ENCODE measurements at regions not wholly inside any gene's neighbourhood (a gene's known extent, or its start where the extent isn't known, plus 50 kb on each side); places are given as distances from the start of the nearest gene placed in this dataset.
"Not testable (repeated sequence)": the region's sequence is repeated elsewhere in the genome, so short reads cannot be mapped to it uniquely, and the experiment has no call there.

DNA sequence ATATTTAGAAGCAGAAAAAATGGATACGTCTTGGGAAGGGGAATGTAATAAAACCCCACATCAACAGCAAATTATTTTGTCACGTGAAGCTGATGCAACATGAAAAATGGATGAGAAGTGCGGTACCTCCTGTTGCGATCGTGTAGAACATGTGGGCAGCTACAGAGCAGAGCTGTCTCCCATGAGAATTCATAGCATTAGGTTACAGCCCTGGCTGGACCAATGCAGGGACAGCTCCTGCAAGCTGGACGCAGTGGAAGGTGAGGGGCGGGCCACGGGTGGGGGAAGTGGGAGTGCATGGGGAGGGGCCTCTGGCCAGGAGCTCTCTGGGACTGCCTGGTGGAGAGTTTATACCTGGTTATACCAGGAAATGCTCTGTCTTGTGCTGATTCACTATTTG is 120.3 kb downstream of the GATA3 start:
- no peak for DNase-seq

DNA sequence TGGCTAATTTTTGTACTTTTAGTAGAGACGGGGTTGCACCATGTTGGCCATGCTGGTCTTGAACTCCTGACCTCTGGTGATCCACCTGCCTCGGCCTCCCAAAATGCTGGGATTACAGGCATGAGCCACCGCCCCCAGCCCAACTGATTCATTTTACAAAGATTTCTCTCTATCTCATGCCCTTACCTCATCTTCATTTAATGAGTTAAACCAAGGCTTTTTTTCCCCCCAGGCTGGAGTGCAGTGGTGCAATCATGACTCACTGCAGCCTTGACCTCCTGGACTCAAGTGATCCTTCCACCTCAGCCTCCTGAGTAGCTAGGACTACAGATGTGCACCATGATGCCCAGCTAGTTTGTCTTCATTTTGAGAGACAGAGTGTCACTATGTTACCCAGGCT is 123.0 kb downstream of the GATA3 start:
- not testable (repeated sequence) for DNase-seq

DNA sequence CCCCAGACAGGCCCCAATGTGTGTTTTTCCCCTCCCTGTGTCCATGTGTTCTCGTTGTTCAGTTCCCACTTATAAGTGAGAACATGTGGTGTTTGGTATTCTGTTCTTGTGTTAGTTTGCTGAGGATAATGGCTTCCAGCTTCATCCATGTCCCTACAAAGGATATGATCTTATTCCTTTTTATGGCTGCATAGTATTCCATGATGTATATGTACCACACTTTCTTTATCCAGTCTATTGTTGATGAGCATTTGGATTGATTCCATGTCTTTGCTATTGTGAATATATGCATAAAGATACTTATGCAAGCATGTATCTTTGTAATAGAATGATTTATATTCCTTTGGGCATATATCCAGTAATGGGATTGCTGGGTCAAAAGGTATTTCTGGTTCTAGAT is 125.3 kb downstream of the GATA3 start:
- DNase-seq = not testable (repeated sequence)

DNA sequence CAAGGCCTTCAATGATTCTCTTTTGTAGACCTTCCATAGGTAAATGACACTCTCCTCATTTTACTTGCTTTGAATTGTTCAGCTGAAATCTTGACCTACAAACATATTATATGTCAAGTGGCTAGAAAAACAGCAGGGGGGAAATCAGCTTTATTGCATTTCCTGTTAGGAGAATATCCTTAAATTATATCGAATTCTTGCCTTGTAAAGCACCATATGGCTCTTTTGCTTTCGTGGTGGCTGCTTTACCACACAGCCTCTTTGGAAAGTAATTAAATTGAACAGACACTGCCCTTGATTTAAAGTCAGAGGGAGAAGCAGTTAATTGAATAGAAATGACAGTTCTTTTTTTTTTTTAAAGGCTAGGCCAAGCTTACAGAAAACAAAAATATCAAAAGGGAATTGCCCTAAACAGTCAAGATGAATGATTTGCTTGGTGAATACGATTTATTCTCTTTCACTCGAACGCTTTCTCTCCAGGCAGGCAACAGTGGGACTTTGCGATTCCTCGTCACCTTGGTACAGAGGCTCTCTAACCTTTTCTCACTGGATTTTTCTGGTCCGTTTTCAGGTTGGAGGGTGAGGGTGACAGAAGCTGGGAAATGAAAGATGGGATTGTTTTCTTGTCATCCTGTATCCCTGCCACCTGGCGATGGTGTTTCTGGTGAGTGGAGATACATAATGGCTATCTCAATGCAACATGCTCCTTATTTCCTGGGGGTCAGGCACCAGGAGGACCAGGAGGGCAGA is 126.0 kb downstream of the GATA3 start:
- no peak for DNase-seq

DNA sequence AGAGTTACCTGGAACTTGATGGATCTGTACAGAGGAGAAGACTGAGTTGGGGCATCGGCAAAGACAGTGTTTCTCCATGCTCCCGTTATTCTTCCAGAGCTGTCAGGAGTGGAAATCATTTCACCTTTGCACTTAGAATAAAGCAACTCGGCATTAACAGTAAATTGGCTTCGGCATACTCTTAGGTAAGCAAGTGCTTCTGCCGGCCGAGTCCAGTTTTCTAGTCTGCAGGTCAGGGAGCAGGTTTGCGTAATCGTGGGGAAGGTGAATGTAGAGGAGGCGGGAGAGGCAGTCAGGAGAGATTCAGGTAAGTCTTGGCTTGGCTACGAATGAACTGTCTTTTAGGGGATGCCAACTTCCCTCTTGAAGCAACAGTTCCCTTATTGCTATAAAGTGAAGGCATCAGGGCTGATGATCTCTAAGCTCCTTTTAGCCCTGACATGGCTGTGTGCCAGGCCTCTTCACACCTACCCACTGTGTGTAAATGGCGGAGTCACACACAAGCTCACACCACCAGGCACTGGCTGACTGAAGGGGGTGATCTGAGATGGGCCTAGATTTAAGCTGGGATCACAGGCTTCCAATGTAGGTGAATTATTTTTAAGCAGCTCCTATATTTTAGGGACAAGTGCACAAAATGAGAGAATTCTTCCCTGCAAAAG is 127.1 kb downstream of the GATA3 start:
- DNase-seq = no peak

DNA sequence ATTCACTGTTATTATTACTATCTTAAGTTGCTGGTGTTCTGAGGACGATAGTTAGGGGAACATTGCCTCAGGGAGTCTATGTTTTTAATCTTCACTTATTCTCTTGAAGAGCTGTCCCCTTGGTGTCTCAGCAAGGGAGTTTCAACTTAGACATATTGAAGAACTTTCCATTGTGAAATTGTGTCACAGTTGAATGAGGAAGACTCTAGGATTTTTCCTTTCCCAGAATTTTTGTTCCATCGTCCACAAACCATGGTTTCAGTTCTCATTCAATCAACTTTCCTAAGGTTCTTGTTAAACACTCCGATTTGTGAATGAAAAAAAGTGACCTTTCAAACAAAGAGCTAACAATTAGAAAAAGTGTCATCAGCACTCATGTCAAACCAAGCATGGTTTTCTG is 128.3 kb downstream of the GATA3 start:
- DNase-seq = no peak

DNA sequence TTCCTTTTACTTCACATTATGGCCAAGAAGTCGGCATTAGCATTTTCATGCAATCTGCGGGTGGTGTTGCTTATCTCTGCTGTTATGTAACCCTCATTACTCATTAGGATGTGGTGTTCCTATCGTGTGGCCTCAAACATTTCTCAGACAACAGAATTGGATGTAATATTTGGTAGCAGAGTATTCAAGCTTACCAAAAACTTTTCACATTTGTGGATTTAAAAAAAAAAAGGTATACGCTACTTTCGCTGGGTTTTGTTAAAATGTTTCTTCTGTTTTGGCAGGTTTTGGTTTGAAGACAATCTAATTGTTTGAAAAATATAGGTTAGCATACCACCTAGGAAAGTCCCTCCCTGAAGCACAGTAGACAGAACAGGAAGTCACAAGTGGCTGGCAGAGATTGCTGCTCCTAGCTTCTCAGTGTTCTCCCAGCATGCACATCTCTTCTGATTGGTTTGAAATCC is 128.8 kb downstream of the GATA3 start:
- DNase-seq = peak; percentile 59

DNA sequence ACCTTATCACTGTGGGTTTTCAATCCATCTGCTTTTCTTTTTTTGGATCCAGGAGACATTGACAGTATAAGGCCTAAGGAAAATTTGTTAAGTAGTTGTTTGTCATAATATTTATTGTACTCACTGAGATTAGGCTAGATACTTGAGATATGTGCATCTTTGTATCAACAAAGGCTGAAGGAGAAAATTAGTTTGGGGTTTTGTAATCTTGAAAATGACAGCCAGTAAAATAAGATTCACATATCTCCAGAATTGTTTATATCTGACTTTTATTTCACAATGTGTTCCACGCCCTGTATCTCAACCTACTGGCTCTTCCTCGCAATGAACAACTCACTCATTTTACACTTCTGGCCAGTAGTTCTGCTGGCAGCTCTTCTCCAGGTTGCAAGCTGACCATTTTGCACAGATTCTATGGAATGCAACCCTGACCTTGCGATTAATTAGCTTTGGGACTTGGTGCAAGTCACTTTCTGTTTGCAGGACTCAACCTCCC is 132.7 kb downstream of the GATA3 start:
- DNase-seq = no peak

DNA sequence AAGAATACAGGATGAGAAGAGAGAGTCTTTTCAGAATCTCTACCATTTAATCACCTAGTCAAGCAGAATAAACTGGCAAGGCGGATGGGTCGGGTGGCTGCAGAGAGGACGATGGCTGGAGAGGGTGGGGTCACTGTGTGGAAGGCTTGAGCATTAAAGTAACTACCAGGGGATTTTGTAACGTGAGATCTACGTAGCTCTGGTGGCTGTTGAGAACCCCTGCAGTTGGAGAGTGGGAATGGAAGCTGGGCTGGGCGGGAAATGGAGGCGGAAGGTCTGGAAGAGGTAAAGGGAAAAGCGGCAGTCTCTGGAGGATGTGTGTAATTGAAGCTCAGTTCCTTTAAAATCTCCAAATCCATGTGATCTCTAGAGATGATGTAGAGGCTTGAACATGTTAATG is 135.0 kb downstream of the GATA3 start:
- no peak for DNase-seq

DNA sequence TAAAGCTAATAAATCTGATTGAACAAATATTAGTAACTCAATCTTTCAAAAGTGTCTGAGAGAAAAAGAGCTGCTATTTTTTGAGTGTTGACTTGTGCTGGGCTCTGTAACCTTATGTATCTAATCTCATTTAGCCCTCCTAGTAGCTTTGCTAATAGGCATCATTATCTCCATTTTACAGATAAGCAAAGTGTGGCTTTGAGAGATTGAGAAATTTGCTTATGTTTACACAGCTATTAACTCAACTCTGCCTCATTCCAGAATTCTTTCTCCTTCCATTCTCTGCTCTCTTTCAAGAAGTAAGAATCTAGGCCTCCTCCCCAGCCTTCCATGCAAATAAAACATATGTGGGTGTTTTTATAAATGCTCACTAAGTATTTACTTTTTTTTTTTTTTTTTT is 137.8 kb downstream of the GATA3 start:
- DNase-seq = no peak

DNA sequence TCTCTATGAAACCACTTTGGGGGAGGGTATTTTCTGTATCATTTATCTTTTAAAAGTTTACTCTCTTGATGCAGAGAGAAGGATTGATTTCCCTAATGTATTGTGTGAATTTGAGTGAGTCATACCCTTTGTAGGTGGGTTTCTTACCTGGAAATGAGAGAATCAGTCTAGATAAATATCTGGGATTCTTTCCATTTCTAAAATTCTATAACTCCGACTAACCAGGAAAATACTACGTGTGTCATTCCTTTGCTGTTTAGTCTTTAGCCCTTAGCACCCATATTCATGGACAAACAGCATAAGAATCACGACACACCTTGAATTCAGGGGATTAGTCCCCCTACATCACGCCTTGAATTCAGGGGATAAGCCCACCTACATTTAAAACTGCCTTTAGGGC is 139.1 kb downstream of the GATA3 start:
- no peak for DNase-seq

DNA sequence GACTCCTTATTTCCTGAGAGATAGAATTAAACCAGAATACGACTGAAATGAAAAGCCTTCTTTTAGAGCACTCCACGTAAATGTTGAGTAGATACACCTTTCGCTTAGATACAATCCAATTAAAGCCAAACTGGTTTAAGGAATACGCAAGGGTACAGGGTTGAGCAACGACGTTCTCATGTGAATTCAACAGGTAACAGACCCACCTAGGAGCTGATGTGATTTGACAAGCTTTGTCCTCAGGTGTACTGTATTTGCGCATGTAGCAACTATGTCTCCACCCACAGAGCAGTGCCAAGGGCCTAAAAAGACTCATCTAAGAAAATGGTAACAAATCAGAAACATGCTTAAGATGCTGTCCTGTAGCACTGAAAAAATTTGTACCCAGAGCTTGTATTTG is 139.6 kb downstream of the GATA3 start:
- DNase-seq = no peak

DNA sequence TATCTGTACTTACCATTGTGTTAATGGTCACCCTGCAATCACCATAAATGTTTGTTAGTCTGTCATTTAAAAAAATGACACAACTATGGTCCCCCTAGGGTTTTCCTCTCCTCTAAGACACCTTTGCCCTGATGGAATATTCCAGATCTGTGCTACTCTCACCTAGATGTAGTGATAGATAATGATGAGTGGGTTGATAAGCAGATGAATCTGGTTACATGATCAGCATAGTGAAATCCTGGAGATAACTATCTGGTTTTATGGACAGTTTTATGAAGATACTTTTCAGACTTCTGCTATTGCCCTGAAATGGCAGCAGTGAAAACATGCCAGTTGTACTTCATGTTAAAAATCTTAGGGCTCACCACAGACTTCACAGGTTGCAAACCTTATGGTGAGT is 152.4 kb downstream of the GATA3 start:
- no peak for DNase-seq

DNA sequence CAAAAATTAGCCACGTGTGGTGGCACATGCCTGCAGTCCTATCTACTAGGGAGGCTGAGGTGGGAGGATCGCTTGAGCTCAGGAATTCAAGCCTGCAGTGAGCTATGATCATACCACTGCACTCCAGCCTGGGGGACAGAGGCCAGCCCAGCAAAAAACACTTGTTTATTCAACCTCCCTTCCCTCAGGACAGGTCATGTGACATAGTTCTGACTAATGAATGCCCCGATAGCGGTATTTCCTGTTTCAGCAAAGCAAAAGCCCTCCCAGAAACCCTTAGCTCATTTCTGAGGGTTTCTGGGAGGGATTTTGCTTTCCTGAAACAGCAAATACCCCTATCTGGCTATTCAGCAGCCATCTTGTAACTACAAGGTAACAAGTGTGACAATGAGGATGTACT is 157.1 kb downstream of the GATA3 start:
- DNase-seq = no peak

DNA sequence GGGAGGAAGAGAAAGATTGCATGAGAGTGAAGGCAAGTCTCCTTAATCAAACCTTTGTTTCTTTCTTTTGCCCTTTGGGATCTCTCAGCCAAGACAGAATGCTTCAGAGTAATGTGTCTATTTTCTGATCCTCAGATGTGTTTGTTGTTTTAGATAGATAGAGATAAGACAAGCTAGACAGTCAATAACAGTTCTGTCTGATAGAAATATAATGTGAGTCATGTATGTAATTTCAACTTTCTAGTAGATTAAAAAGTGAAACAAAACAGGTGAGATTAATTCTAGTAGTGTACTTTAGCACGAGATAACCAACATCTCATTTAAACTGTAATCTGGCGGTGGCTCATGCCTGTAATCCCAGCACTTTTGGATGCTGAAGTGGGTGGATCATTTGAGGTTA is 159.2 kb downstream of the GATA3 start:
- DNase-seq = no peak

DNA sequence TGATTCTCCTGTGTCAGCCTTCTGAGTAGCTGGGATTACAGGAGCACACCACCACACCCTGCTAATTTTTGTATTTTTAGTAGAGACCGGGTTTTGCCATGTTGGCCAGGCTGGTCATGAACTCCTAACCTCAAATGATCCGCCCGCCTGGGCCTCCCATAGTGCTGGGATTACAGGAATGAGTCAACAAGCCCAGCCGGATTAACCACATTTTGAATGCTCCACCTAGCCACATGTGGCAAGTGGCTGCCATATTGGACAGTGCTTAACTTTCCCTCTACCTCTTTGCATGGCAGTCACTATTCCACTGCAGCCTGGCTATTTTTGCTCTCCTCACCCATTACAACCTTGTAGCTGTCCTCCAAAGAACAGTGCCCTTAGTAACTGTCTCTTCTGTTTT is 160.1 kb downstream of the GATA3 start:
- no peak for DNase-seq

DNA sequence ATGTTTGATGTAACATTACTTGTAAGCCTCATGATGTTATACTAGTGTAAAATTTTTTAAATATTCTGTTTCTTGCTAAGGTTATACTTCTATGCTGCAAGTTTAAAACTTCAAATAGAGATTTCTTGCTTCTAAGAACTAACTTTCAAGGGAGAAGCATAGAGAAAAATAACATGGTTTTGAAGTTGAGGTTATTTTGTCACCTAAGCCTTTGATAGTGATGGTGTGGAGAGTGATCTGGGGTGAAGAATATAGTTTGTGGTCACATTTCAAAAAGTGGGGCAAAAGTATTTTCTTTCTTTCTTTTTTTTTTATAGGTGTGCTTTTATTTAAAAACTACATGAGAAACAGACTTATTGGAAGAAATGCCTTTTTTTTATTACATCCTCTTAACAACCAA is 162.4 kb downstream of the GATA3 start:
- no peak for DNase-seq

DNA sequence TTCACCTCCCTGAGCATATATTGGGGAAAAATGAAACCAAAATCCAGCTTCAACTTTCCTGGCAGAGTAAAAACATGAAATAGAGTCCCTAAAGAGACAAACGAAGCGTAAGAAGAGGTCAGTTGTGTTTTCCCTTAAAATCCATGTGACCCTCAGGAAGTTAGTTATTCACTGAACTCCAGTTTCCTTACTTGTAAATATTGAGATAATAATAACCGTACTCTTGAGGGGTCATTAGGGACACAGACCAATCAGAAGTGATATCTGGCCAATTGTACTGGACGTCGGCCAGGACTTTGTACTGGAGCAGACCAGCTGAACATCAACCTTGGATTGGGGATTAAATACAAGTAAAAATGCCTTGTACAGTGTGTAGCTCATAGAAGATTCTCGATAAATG is 167.0 kb downstream of the GATA3 start:
- DNase-seq = no peak

DNA sequence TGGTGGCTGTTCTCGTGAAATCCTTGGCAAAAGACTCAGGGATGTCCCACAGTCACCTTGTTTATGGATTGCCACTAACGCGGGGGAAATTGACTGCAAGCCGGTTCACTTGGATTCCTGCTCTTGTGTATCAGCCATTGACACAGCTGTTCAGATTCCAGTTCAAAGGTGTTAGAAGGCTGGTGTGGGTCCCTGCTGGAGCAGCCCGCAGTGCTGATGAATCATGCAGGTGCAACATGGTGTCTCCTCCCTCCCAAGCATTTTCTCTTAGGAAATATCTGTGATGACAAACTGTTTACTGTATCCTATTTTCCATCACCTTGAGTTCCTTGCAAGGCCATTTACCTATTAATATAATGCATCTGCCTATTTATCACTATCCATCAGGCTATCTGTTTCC is 170.1 kb downstream of the GATA3 start:
- DNase-seq = no peak

DNA sequence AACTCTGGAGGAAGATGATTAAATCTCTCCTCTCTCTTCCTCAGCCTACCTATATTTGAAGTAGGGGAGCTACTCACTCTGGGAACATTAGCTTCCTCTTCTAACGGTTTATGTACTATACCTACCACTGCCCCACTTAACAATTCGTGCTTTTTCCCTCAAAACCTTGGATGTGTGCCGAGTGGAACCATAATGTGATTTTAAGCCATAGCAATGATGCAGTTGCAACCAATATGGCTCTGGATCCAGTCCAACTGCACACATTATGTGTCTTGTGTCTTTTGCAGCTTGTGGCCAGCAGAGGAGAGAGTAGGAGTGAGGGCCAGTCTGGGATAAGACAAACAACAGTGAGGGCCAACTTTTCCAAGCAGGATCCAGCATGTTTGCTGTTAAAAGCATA is 170.7 kb downstream of the GATA3 start:
- DNase-seq = no peak

DNA sequence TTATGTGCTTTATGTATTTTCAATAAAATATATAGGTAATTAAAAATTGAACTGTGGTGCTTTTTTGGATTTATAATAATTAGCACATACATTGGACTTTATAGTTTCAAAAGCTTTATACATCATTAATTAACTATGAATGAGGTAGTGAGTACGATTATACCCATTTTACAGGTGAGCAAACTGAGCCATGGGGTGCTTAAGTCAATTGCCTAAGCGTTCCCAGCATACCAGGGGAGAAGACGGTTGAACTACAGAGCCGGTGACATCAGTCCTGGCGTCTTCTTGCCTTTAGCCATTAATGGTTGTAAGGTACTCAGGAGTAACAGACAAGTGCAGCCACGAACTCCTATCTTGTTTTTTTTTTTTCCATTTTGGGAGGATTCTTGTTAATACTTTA is 172.8 kb downstream of the GATA3 start:
- DNase-seq = no peak

DNA sequence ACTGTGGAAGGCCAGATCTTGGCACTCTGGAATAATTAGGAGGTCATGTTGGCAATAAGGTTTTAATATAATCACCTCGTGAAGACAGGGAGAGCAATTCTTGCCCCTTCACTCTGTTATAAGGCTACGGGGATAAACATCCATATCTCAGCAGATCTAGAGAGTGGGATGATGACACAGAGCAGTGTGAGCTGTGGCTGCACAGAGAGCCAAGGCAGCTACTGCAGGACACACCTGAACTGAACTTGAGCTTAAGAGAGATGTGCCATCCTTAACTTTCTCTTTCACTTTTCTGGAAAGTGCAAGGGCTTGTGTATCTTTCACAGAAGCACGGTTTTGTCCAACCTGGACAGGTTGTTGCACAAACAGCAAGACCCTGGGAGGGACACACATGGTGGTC is 174.7 kb downstream of the GATA3 start:
- DNase-seq = no peak

DNA sequence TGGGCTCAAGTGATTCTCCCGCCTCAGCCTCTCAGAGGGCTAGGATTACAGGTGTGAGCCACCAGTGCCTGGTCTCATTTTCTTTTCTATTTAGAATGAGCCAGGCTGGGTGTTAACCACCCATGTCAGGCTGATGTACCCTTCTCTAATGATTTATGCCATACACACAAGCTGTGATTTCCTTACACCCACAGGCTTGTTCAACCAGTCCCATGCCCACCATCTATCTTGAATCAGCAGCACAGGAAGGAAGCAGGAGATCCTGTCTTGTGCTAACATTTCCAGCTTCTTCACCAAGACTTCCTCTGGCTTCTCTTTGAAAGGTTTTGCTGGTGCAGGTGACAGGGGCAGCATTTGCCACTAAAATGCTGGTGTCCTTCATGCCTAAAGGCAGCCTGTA is 176.4 kb downstream of the GATA3 start:
- DNase-seq = no peak

DNA sequence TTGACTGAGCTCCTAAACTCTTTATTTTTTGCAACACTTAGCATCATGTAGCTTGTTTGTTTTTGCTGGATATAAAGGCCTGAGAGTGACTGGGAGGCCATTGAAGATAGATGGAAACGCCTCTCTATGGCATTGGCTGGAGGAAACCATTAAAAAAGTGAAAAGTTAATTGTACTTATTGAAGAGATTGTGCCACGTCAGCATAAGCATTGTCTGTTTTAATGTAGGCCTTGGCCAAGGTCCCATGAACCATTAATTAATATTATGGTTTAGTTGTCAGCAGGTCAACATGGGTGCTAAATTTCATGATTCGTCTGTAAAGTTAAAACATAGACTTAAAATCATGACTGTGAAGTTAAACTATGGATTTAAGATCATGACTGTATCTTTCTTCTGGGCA is 178.6 kb downstream of the GATA3 start:
- no peak for DNase-seq

DNA sequence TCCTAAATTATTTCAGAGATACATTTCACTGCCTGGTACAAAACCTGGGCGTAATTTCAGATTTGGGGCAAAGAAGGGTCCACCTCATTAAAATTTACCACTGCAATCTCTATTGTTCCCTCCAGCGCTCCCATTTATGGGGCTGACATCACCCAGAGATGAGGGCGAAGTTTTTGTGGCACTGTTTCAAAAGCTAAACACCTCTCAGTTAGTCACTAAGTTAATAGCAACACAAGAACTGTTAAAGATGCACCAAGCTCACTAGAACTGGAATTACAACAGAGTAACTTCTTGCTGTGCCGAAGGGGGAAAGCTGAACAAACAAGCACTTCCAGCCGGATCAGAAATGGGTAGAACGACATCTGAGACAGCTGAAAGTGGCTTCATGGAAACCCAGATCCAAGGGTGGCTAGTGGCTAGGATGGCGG is 179.4 kb downstream of the GATA3 start:
- DNase-seq = no peak

Measured in CD4-positive, alpha-beta T cell treated with Interleukin-15 for 1 hour (primary cell).